ENCODE measurements at regions not wholly inside any gene's neighbourhood (a gene's known extent, or its start where the extent isn't known, plus 50 kb on each side); places are given as distances from the start of the nearest gene placed in this dataset.

GRCh38 chr17:81345228-81346089, 49.8 kb upstream of the BAHCC1 start:
- peak; percentile 91 for DNase-seq (ENCODE audit: low spot score)

All from ecto neural progenitor cell (in vitro differentiated cells).